DND-41 (cell line): ENCODE measurements at regions not wholly inside any gene's neighbourhood (a gene's known extent, or its start where the extent isn't known, plus 50 kb on each side); places are given as distances from the start of the nearest gene placed in this dataset.

Experiments
- ATAC-seq: fragments of 200-7000 bp; cut with Tn5 transposase; 3 replicates; pipeline ENCODE4 v1.9.1; 2021; ENCODE audit warnings: low read depth; ENCODE audit not compliant: insufficient read depth
- DNase-seq: peaks from one replicate; pipeline ENCODE4 v3.0.0-alpha.2; 2020
- H2AFZ ChIP-seq: 2 replicates; pipeline ENCODE4 v1.6.0; 2012; ENCODE audit warnings: low read depth, low read length
- H3K27ac ChIP-seq: 2 replicates; pipeline ENCODE4 v1.5.1; 2012; ENCODE audit warnings: low read length, inconsistent platforms
- H3K27me3 ChIP-seq: fragments of 200-600 bp; sonication (generic); 2 replicates; pipeline ENCODE4 v1.6.0; 2012; ENCODE audit warnings: low read length, mild to moderate bottlenecking, inconsistent platforms; ENCODE audit not compliant: insufficient read depth, poor library complexity
- H3K36me3 ChIP-seq: 2 replicates; pipeline ENCODE4 v1.5.1; 2012; ENCODE audit warnings: low read length, inconsistent platforms; ENCODE audit not compliant: insufficient read depth
- H3K4me1 ChIP-seq: 2 replicates; pipeline ENCODE4 v1.5.1; 2012; ENCODE audit warnings: mild to moderate bottlenecking, low read length; ENCODE audit not compliant: insufficient read depth
- H3K4me2 ChIP-seq: 2 replicates; pipeline ENCODE4 v1.6.0; 2012; ENCODE audit warnings: mild to moderate bottlenecking, moderate library complexity, low read length, inconsistent platforms; ENCODE audit not compliant: insufficient read depth
- H3K4me3 ChIP-seq, 2 experiments: fragments of 200-600 bp in 1 of 2; shearing (Covaris generic) in 1 of 2; 2 replicates each; pipeline ENCODE4 v1.5.1; 2012 to 2016; ENCODE audit warnings: inconsistent platforms in 2 of 2, low read length in 2 of 2, mild to moderate bottlenecking in 2 of 2, low read depth in 1 of 2, moderate library complexity in 1 of 2
- H3K79me2 ChIP-seq: 2 replicates; pipeline ENCODE4 v1.6.0; 2012; ENCODE audit warnings: low read length, inconsistent platforms; ENCODE audit not compliant: insufficient read depth
- H3K9ac ChIP-seq: 2 replicates; pipeline ENCODE4 v1.6.0; 2012; ENCODE audit warnings: low read depth, mild to moderate bottlenecking, inconsistent platforms, low read length, moderate library complexity
- H3K9me3 ChIP-seq: 2 replicates; pipeline ENCODE4 v1.5.1; 2012; ENCODE audit warnings: low read length, moderate library complexity, mild to moderate bottlenecking, inconsistent platforms; ENCODE audit not compliant: insufficient read depth, severe bottlenecking
- H4K20me1 ChIP-seq: 2 replicates; pipeline ENCODE4 v1.6.0; 2012; ENCODE audit warnings: low read length; ENCODE audit not compliant: insufficient read depth
- EZH2 ChIP-seq: IDR thresholded peaks from 3 replicates; pipeline ENCODE4 v1.6.1; 2012; ENCODE audit warnings: borderline replicate concordance, low read depth, mild to moderate bottlenecking, moderate library complexity, low read length, inconsistent platforms; ENCODE audit not compliant: severe bottlenecking
- TF ChIP-seq, protein P1 (sequence below): IDR thresholded peaks from 2 replicates; pipeline ENCODE4 v1.5.1; 2012; ENCODE audit warnings: borderline replicate concordance, low read length, moderate library complexity, mild to moderate bottlenecking; ENCODE audit not compliant: poor library complexity, severe bottlenecking; ENCODE audit errors: extremely low read depth

DNA sequence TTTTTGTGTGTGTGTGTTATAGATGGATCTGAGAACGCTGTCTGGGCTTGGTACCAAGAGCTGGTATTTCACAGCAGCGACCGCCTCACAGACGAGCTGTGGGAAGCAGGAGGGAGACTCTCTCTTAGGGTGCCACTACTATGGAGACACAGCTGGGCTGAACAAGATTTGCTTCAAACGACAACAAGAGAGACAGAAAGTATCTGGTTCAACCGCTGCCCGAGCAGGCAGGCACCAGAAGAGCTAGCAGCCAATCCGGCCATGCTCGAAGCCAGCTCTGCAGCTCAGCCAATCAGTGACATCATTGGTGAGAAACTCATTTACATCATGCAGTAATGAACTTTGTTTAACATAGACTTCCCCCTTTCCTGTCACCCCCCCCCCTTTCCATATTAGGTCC lies 341.3 kb downstream of the USP25 start:
- no peaks in the 10 kb centered on the region for H4K20me1 ChIP-seq
- H3K9me3 ChIP-seq, result no peaks in the 10 kb centered on the region
- no peak overlapping the region for H3K27ac ChIP-seq
- no peak overlapping the region for H3K4me2 ChIP-seq
- H3K9ac ChIP-seq, result no peak overlapping the region
- ATAC-seq, result no peak
- no peak overlapping the region for H2AFZ ChIP-seq
- TF ChIP-seq EZH2, result no peak
- TF ChIP-seq, protein P1, sequence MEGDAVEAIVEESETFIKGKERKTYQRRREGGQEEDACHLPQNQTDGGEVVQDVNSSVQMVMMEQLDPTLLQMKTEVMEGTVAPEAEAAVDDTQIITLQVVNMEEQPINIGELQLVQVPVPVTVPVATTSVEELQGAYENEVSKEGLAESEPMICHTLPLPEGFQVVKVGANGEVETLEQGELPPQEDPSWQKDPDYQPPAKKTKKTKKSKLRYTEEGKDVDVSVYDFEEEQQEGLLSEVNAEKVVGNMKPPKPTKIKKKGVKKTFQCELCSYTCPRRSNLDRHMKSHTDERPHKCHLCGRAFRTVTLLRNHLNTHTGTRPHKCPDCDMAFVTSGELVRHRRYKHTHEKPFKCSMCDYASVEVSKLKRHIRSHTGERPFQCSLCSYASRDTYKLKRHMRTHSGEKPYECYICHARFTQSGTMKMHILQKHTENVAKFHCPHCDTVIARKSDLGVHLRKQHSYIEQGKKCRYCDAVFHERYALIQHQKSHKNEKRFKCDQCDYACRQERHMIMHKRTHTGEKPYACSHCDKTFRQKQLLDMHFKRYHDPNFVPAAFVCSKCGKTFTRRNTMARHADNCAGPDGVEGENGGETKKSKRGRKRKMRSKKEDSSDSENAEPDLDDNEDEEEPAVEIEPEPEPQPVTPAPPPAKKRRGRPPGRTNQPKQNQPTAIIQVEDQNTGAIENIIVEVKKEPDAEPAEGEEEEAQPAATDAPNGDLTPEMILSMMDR, result no peak
- H3K4me1 ChIP-seq, result no peaks in the 10 kb centered on the region
- no peaks in the 10 kb centered on the region for H3K27me3 ChIP-seq
- H3K79me2 ChIP-seq, result no peaks in the 10 kb centered on the region
- no peak overlapping the region for H3K4me3 ChIP-seq
- no peak for DNase-seq
- no peaks in the 10 kb centered on the region for H3K36me3 ChIP-seq

DNA sequence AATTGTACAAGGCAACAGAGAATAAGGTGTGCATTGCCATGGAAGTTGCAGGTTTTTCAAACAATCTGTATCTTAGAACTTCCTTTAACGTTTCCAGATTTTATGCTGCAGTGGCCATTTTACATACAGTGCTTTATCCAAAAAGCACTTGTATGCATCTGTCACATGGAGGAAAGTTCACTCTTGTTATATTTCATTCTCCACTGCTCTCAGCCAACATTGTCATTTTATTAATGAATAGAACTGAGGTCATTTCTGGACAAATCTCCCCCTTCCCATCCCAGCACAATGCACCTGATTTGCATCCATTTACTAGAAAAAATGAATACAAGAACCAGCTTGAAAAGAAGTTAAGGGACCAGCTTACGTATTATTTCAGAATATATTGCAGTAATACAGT lies 342.0 kb downstream of the USP25 start:
- H3K4me3 ChIP-seq, result no peak overlapping the region
- no peak overlapping the region for H2AFZ ChIP-seq
- H3K79me2 ChIP-seq, result no peaks in the 10 kb centered on the region
- H3K4me1 ChIP-seq, result no peaks in the 10 kb centered on the region
- no peak for DNase-seq
- no peak overlapping the region for H3K4me2 ChIP-seq
- H3K36me3 ChIP-seq, result no peaks in the 10 kb centered on the region
- H3K27ac ChIP-seq, result no peak overlapping the region
- no peaks in the 10 kb centered on the region for H3K27me3 ChIP-seq
- no peak overlapping the region for H3K9ac ChIP-seq
- H3K9me3 ChIP-seq, result no peaks in the 10 kb centered on the region
- H4K20me1 ChIP-seq, result no peaks in the 10 kb centered on the region
- no peak for ATAC-seq
- TF ChIP-seq EZH2, result no peak
- TF ChIP-seq, protein P1, result no peak

DNA sequence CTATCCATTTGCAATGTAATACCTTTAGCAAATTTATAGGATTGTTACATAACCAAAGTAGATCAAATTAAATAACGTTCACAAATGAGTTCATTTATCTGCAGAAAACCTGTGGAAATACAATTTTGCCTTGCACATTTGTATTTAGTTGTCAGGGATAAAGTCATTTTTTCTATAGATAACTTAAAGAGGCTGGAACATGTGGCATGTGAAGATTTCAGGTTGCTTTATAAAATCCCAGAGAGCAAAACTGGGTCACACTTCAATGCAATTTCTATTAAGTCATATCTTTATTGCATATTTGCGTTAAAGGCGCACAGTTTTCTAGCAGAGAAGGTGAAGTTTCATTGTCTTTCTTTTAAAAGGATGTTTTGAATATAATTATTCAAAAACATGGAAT lies 342.4 kb downstream of the USP25 start:
- TF ChIP-seq EZH2, result no peak
- TF ChIP-seq, protein P1, result no peak
- Histone ChIP-seq H3K36me3 (no peaks in the 10 kb centered on the region), H3K27ac (no peak overlapping the region), H3K79me2 (no peaks in the 10 kb centered on the region), H2AFZ (no peak overlapping the region), H3K4me2 (no peak overlapping the region), H3K9ac (no peak overlapping the region), H3K9me3 (no peaks in the 10 kb centered on the region), H4K20me1 (no peaks in the 10 kb centered on the region), H3K27me3 (no peaks in the 10 kb centered on the region), H3K4me3 (no peak overlapping the region), H3K4me1 (no peaks in the 10 kb centered on the region)
- DNase-seq (no peak), ATAC-seq (no peak)

DNA sequence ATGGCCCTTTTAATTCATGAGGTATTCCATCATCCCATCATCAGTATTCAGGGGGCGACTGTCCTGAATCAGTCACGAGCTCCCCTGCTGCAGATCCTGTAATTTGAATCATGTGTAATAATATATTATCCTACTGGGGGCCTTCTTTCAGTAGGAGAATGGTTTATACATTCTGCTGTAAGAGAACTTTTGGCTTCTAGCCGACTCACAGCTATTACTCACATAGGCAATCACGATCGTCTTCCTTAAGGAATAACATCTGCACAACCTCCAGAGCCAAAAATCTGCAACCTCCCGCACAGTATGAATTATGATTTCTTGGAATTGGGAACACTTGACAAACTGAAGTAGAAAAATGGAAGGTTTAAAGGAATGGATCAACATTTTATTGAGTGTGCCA lies 343.0 kb downstream of the USP25 start:
- Histone ChIP-seq H4K20me1 (no peaks in the 10 kb centered on the region), H3K9ac (no peak overlapping the region), H3K27me3 (no peaks in the 10 kb centered on the region), H3K36me3 (no peaks in the 10 kb centered on the region), H3K79me2 (no peaks in the 10 kb centered on the region), H3K4me2 (no peak overlapping the region), H3K4me1 (no peaks in the 10 kb centered on the region), H3K4me3 (no peak overlapping the region), H2AFZ (no peak overlapping the region), H3K9me3 (no peaks in the 10 kb centered on the region), H3K27ac (no peak overlapping the region)
- DNase-seq (no peak), ATAC-seq (no peak)
- TF ChIP-seq EZH2, result no peak
- TF ChIP-seq, protein P1, result no peak
